ENCODE measurements at regions not wholly inside any gene's neighbourhood (a gene's known extent, or its start where the extent isn't known, plus 50 kb on each side); places are given as distances from the start of the nearest gene placed in this dataset.

- TF ChIP-seq MAZ (IDR thresholded peaks at IDR 0.05; ENCODE audit: borderline replicate concordance, low read depth, low read length) (no peak), CTCF (IDR thresholded peaks at IDR 0.05) (no peak), HMGXB4 (CRISPR knock-in tag; IDR thresholded peaks at IDR 0.05; ENCODE audit: borderline replicate concordance) (no peak), EHMT2 (IDR thresholded peaks at IDR 0.05; ENCODE audit: low read depth) (no peak), REST (IDR thresholded peaks at IDR 0.05) (no peak), RCOR1 (IDR thresholded peaks at IDR 0.05; ENCODE audit: low read depth, low read length) (no peak), SREBF2 (IDR thresholded peaks at IDR 0.05) (no peak), ZSCAN20 (CRISPR knock-in tag; IDR thresholded peaks at IDR 0.05) (no peak), MYC (IDR thresholded peaks at IDR 0.05; ENCODE audit: borderline replicate concordance, low read length) (no peak), RFX5 (IDR thresholded peaks at IDR 0.05) (no peak)
Observed at GRCh38 chr1:116239916-116240315, 128.7 kb downstream of the MAB21L3 start.
